Stimulated activated CD4-positive, alpha-beta T cell treated with anti-CD3 and anti-CD28 coated beads, Interleukin-2, amount 100 ng/mL, for 4 hours (primary cell): ENCODE measurements at regions not wholly inside any gene's neighbourhood (a gene's known extent, or its start where the extent isn't known, plus 50 kb on each side); places are given as distances from the start of the nearest gene placed in this dataset.
"Not testable (repeated sequence)": the region's sequence is repeated elsewhere in the genome, so short reads cannot be mapped to it uniquely, and the experiment has no call there.

Source experiments
- DNase-seq: peaks from one replicate; pipeline ENCODE4 v3.0.0-alpha.2; 2020; ENCODE audit warnings: low read depth

GRCh38 chr7:130849604-130850003, 115.6 kb upstream of the KLF14 start:
- DNase-seq, result no peak

- DNase-seq, result no peak
Observed at GRCh38 chr7:130850956-130851355, 116.9 kb upstream of the KLF14 start.

- DNase-seq, result no peak
Observed at GRCh38 chr7:130852867-130853266, 118.9 kb upstream of the KLF14 start.

GRCh38 chr7:130853503-130854279, 119.7 kb upstream of the KLF14 start:
- DNase-seq, result no peak

- no peak for DNase-seq
Observed at GRCh38 chr7:130854481-130854880, 120.5 kb upstream of the KLF14 start.

- no peak for DNase-seq
Observed at GRCh38 chr7:130856866-130857265, 122.9 kb upstream of the KLF14 start.

GRCh38 chr7:130860832-130861231, 126.8 kb upstream of the KLF14 start:
- not testable (repeated sequence) for DNase-seq

- DNase-seq, result no peak
Observed at GRCh38 chr7:130865408-130866236, 131.6 kb upstream of the KLF14 start.

GRCh38 chr7:130867039-130867438, 133.0 kb upstream of the KLF14 start:
- no peak for DNase-seq

GRCh38 chr7:130867581-130868136, 133.7 kb upstream of the KLF14 start:
- no peak for DNase-seq

- DNase-seq, result no peak
Observed at GRCh38 chr7:130868139-130868538, 134.1 kb upstream of the KLF14 start.

- DNase-seq, result no peak
Observed at GRCh38 chr7:130869918-130870317, 135.9 kb upstream of the KLF14 start.

GRCh38 chr7:130872341-130872740, 138.3 kb upstream of the KLF14 start:
- no peak for DNase-seq

GRCh38 chr7:130872756-130873448, 138.9 kb upstream of the KLF14 start:
- DNase-seq, result no peak

GRCh38 chr7:130874071-130874915, 140.3 kb upstream of the KLF14 start:
- DNase-seq, result no peak

- DNase-seq, result no peak
Observed at GRCh38 chr7:130875265-130875741, 141.3 kb upstream of the KLF14 start.

- DNase-seq, result no peak
Observed at GRCh38 chr7:130875901-130876300, 141.9 kb upstream of the KLF14 start.

GRCh38 chr7:130877236-130877990, 143.4 kb upstream of the KLF14 start:
- no peak for DNase-seq

GRCh38 chr7:130877991-130878305, 143.9 kb upstream of the KLF14 start:
- no peak for DNase-seq

- no peak for DNase-seq
Observed at GRCh38 chr7:130878785-130879184, 144.8 kb upstream of the KLF14 start.

GRCh38 chr7:130879191-130879590, 145.2 kb upstream of the KLF14 start:
- DNase-seq, result no peak
